HepG2 (cell line): ENCODE measurements at regions not wholly inside any gene's neighbourhood (a gene's known extent, or its start where the extent isn't known, plus 50 kb on each side); places are given as distances from the start of the nearest gene placed in this dataset.

ENCODE experiments used
- DBP ChIP-seq: sonication (generic); formaldehyde crosslinking; IDR thresholded peaks from 2 replicates; pipeline ENCODE4 v1.4.0; 2020; ENCODE audit warnings: missing genetic modification reagents; ENCODE audit errors: not compliant biosample characterization
- ELF1 ChIP-seq: sonication (generic); formaldehyde crosslinking; IDR thresholded peaks from 2 replicates; pipeline ENCODE4 v1.4.0; 2020; ENCODE audit warnings: missing genetic modification reagents
- MLX ChIP-seq: IDR thresholded peaks from 2 replicates; pipeline ENCODE4 v1.6.1; 2016
- NCOA2 ChIP-seq: sonication (generic); formaldehyde crosslinking; IDR thresholded peaks from 2 replicates; pipeline ENCODE4 v1.8.0; 2022; ENCODE audit warnings: inconsistent platforms
- PHF5A ChIP-seq: IDR thresholded peaks from one replicate; pipeline ENCODE4 v1.6.1; 2018; ENCODE audit warnings: low read depth, missing genetic modification reagents; ENCODE audit not compliant: unreplicated experiment
- TP53 ChIP-seq: sonication (generic); formaldehyde crosslinking; conservative IDR thresholded peaks from 2 replicates; pipeline ENCODE4 v1.4.0; 2020; ENCODE audit warnings: missing genetic modification reagents
- ZBTB49 ChIP-seq: sonication (generic); formaldehyde crosslinking; IDR thresholded peaks from 2 replicates; pipeline ENCODE4 v1.4.0; 2020; ENCODE audit warnings: missing genetic modification reagents, borderline replicate concordance
- ZNF101 ChIP-seq: sonication (generic); formaldehyde crosslinking; IDR thresholded peaks from 2 replicates; pipeline ENCODE4 v1.4.0; 2020; ENCODE audit warnings: mild to moderate bottlenecking, low read depth, missing genetic modification reagents, borderline replicate concordance
- ZNF280D ChIP-seq: sonication (generic); formaldehyde crosslinking; IDR thresholded peaks from 2 replicates; pipeline ENCODE4 v1.5.1; 2020; ENCODE audit warnings: mild to moderate bottlenecking, missing genetic modification reagents
- ZNF3 ChIP-seq: IDR thresholded peaks from 2 replicates; pipeline ENCODE4 v1.7.0; 2017; ENCODE audit warnings: inconsistent platforms
- ZNF580 ChIP-seq: IDR thresholded peaks from 2 replicates; pipeline ENCODE4 v1.6.1; 2016; ENCODE audit warnings: low read depth, borderline replicate concordance
- ZNF768 ChIP-seq: sonication (generic); formaldehyde crosslinking; IDR thresholded peaks from 2 replicates; pipeline ENCODE4 v1.4.0; 2020; ENCODE audit warnings: missing genetic modification reagents
- TF ChIP-seq, protein P1 (sequence below): sonication (generic); formaldehyde crosslinking; IDR thresholded peaks from 2 replicates; pipeline ENCODE4 v1.4.0; 2020; ENCODE audit warnings: mild to moderate bottlenecking, missing genetic modification reagents

DNA sequence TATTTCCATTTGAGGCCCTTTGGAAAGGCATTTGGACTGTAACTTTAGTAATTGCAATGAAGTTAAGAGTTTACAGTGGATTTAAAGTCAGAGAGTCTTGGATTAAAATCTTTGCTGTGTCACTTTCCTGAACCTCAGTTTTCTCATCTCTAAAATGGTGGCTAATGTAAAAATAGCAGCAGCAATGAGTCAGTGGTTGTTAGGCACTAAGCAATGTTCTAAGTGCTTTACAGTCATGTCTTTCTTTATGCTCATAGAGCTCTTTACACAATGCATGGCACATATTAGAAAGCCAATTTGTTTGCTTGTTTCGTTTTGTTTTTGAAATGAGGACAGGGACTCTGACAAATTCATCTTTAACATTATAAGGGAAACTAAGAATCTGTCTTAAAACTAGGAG is 222.7 kb upstream of the DNAJC19 start (continued):
- TF ChIP-seq, protein P1, sequence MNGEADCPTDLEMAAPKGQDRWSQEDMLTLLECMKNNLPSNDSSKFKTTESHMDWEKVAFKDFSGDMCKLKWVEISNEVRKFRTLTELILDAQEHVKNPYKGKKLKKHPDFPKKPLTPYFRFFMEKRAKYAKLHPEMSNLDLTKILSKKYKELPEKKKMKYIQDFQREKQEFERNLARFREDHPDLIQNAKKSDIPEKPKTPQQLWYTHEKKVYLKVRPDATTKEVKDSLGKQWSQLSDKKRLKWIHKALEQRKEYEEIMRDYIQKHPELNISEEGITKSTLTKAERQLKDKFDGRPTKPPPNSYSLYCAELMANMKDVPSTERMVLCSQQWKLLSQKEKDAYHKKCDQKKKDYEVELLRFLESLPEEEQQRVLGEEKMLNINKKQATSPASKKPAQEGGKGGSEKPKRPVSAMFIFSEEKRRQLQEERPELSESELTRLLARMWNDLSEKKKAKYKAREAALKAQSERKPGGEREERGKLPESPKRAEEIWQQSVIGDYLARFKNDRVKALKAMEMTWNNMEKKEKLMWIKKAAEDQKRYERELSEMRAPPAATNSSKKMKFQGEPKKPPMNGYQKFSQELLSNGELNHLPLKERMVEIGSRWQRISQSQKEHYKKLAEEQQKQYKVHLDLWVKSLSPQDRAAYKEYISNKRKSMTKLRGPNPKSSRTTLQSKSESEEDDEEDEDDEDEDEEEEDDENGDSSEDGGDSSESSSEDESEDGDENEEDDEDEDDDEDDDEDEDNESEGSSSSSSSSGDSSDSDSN (CRISPR knock-in tag), result no peak
- TF ChIP-seq ELF1 (CRISPR knock-in tag) (no peak), PHF5A (CRISPR knock-in tag) (no peak), MLX (CRISPR knock-in tag) (no peak), NCOA2 (CRISPR knock-in tag) (no peak), ZNF768 (no peak), ZNF280D (CRISPR knock-in tag) (no peak), ZBTB49 (CRISPR knock-in tag) (no peak), DBP (CRISPR knock-in tag) (no peak), TP53 (CRISPR knock-in tag) (no peak), ZNF580 (CRISPR knock-in tag) (no peak), ZNF3 (no peak), ZNF101 (CRISPR knock-in tag) (no peak)
